NCI-H2029 (cell line): ENCODE measurements at regions not wholly inside any gene's neighbourhood (a gene's known extent, or its start where the extent isn't known, plus 50 kb on each side); places are given as distances from the start of the nearest gene placed in this dataset.
"Not testable (repeated sequence)": the region's sequence is repeated elsewhere in the genome, so short reads cannot be mapped to it uniquely, and the experiment has no call there.

Source experiments
- DNase-seq: peaks from one replicate; lab custom pipeline; 2025; lab: John Stamatoyannopoulos, UW

DNA sequence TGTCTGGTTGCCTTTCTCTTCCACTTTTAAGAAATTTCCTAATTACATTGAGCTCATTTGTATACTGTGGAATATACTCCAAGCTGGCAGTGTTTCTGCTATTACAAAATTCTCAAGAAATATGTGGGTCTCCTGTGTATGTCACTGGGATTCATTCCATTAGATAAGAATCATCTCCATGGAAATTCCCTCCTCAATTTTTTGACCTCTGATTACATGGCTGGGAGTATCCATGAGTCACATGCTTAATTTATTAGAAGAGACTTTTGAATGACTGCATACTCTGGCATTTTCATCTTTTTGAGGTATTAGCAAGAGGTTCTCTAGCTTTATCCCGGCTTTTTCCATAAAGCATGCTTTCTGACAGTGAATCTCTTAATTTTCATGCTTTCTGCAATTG, 665.5 kb upstream of the CNTNAP5 start:
- DNase-seq: no peak

DNA sequence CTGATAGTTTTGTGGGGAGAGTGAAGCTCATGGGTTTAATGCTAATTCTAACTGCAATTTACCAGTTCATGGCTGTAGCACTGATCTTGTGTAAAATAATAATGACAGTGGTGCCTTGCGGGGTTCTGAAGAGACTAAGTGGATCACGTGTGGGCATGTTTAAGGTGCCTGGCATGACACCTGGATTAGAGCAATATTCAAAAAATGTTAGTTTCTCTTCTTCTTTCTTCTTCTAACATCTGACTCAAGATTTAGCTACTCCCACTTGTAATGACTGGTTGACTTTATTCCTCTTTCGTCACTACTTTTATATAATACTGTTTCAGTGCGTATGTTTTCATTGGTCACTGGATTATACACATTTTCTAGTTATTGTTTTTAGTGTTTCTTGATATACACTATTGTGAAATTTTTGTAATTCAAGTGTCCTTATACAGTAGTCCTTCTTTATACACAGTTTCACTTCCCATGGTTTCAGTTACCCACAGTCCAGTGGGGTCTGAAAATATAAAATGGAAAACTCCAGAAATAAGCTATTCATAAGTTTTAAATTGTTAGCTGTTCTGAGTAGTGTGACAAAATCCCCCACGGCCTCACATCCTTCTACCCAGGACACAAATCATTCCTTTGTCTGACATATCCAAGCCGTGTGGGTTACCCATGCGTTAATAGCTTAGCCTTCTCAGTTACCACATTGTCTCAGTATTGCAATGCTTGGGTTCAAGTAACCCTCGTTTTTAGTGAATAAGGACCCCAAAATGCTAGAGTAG, 662.2 kb upstream of the CNTNAP5 start:
- no peak for DNase-seq

DNA sequence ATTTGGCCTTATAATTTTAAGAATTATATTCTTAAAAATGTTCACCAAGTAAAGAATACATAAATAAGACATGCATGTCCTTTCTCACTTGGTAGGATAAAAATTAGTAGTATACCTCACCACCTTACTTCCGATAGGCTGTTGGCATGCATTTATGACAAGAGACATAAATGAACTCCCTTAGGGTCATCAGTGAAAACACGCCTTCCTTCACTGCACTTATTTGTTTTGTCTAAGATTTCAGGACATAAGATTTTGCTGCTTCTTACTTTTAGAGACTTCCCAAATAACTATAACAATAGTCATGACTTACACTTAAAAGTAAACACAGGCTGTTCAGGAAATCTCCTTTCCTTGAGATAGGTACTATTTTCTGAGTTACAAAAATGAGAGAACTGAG, 661.3 kb upstream of the CNTNAP5 start:
- DNase-seq: no peak

DNA sequence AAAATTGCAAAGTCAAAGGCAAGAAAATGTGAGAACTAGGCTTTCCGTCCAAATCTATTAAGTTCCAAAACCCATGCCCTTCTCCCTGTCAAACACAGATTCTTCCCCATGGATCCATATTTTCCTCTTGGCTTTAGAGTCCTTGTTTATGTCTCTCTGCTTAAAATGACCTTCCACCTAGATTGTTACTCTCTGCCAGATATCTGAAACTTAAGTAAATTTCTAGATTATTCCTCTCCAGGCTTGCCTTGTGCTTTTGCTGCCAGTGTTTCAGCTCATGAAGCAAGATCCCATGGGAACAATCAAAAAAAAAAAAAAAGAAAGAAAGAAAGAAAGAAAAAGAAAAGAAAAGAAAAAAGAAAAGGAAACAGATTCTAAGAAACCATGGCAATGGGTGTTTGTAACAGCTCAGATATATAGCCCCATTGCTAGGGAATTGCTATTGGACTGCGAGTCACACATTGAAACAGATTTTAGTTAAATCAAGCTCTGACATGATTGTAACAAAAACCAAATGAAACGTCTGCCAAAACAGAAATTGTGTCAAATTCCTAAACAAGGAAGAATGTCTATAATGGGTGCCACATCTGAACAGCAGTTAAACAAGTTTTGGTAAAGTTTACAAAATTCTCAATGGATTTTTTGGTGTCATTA, 660.7 kb upstream of the CNTNAP5 start:
- DNase-seq: no peak

DNA sequence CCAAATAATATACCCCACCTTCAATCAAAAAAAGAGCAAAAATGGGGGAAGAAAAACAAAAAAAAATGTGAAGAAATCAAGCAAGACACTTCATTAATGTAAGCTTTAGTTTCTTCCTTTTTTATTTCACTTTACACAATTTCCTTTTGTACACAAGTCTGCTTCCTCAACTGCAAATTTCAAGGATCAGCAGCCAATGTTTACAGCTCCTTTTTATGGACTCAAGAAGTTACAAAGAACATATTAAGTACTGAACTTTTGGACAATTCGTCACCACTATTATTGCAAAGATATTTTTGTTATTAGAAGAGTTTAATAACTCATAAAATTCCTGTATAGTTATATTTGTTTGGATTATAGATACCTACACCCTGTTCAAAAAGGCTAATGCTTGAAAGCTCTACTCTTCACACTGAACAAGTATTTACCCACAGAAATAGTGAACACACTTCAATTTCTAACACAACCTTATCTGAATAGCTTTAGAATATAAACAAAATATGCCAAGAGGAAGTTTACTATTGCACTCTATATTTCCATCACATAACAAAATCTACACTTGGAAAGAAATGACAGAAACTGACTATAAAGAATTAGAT, 658.7 kb upstream of the CNTNAP5 start:
- DNase-seq: no peak

DNA sequence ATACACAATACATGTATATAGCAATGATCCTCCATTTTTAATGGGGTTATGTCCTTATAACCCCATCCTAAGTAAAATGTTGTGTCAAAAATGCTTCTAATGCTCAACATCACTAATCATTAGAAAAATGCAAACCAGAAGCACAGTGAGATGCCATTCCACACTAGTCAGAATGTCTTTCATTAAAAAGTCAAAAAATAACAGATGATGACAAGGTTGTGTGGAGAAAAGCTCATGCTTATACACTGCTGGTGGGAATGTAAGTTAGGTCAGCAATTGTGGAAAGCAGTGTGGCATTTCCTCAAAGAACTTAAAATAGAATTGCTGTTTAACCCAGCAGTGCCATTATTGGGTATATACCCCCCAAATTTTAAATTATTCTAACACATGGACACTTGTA, 654.9 kb upstream of the CNTNAP5 start:
- DNase-seq: no peak

DNA sequence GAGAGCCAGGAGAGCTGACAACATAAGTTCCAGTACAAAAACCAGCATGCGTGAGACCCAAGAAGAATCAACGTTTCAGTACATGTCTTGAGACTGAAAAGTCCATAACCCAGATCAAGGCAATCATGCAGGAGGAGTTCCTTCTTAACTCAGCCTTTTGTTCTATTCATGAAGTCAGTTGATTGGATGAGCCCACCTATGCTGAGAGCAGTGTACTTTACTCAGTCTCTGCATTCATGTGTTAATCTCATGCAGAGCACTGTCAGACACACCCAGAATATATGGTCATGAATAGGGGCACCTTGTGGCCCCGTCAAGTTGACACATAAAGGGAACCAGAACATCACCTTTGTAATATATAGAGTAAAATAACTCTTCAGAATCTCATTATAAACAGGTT, 653.6 kb upstream of the CNTNAP5 start:
- no peak for DNase-seq

DNA sequence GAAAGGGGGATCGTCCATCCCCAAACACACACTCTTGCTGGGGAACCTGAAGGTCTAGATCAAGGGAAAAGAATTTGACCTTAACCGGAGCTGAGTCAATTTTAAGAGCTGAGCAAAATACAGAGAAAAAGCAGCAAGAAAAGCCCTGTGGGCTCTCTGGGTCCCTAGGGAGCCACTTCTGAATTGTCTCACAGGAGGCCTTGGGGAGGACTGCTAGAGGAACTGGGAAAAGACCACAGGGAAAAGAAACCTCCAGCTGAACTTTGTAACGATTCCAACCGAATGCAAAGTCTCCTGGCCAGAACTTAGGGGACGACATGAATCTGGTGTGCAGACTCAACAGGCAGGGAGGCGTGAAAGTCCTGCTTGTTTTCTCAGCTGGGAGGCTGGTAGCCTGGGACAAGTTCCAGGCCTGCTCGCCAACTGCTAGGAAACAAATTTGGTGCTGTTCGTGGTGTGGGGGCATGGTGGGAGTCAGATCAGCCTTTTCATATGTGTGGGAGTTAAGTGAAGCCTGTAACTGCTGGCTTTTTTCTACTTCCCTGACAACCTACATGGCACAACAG, 644.6 kb upstream of the CNTNAP5 start:
- DNase-seq: no peak

DNA sequence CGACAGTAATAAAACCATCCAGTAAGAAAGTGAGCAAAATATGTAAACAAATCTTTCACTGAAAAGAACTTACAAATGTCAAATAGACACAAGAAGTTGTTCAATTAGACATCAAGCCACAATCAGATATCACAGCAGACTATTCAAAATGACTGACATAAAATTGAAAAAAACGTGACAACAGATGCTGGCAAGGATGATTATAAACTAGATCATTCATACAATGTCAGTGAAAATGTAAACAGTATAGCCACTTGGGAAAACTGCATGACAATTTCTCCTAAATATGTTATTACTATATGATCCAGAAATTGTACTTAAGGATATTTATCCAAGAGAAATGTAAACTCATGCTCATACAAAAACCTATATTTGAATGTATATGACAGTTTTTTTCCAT, 609.4 kb upstream of the CNTNAP5 start:
- no peak for DNase-seq

DNA sequence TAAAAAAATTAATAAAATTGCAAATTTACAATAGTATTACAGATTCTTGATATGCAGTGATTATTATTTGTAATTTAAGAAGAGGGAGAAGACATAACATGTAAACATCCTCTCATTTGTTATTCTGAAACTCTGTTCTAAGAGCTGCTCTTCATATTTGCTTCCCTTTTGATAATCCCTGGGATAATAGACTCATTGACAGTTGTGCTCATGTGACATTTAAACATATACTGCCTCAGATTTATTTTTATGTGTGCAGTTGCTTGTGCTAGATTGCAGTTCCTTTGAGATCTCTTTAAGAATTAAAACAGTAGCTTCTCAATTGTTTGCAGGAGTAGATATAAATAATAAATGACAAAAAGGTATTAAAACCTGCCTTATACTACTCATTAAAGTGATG, 605.1 kb upstream of the CNTNAP5 start:
- no peak for DNase-seq

DNA sequence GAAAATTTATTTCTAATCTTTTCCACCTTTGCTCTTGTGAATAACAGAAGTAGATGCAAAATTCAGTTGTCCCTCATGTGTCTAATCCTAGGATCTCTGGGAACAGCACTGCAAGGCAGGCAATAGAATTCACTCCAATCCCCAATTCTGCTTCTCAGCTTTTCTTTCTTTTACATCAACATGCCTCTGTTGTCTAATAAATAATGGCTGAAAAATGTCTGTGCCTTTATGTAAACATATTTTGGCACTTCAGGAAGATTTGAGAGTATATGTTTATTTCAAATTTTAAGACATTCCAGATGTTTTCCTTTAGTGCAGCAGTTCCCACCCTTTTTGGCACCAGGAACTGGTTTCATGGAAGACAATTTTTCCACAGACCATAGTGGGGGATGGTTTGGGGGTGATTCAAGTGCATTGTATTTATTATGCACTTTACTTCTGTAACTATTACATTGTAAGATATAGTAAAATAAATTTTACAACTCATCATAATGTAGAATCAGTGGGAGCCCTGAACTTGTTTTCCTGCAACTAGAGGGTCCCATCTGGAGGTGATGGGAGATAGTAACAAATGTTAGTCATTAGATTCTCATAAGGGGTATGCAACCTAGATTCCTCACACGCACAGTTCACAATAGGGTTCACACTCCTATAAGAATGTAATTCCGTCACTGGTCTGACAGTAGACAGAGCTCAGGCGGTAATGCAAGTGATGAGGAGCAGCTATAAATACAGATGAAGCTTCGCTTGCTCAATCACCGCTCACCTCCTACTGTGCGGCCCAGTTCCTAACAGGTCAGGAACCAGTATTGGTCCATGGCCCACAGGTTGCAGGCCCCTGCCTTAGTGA, 590.3 kb upstream of the CNTNAP5 start:
- no peak for DNase-seq

DNA sequence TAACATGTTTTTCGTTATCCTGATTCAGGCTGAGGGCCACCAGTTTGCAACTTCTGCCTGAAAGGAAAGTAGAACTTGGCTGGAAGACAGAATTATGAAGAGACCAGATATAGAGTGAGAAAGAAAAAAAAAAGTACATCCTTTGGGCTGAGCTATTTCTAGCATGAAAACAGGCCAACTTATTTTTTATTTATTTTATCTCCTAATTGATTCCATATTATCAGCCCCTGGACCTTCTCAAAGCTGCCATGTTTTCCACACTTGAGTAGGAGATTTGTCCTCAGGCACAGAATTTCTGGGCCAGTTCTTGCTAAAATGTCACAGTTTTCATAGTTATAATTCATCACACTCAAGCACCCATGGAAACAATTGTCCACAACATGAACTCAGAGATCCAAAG, 586.8 kb upstream of the CNTNAP5 start:
- no peak for DNase-seq

DNA sequence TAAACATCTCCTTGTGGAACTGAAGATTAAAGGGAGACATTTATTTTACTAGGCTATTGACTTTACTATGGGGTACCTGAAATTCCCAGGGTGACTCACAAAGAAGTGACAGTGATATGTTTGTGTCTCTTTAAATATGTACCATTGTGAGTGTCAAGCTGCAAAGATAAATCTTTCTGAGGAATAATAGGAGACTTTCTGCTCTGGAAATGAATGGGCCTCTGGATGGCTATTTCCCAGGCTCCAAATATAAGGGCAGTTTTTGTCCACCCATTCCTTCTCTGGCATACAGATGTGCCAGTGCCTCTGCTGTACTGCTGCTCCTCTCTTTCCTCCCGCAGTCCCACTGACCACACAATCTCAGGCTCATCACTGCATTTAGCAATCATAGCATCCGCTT, 586.4 kb upstream of the CNTNAP5 start:
- DNase-seq: no peak

DNA sequence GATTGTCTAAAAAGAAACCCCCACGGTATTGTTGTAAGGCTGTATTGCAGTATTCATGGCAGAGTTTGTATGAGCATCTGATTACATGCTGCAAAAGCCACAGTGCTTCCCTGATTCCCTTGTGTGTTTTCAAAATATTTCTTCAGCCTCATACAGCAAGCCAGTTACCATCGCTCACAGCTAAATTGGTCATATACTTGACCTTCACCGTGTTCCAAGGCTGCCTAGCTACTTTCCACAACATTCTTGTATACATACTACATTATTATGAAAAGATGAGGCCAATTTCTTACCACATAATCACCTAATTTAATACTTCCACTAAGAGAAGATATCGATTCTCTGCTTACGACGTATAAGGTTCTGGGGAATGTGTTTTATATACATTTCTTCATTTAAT, 576.3 kb upstream of the CNTNAP5 start:
- no peak for DNase-seq

DNA sequence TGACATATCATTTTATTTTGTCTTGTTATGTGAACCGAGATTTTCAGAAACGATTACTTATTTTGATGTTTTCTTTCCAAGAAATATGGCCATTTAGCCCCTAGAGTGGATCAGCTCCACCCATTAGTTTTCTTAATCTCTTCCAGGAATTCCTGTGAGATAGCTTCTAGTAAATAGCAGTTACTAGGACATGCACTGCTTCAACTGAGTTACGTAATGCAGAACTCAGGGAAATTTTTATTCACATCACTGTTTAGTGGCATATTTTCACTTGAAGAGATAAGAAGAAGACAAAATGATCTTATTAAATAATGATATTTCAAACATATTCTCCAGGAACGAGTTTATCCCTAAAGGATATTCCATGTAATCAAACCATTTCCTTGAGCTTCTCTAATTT, 573.5 kb upstream of the CNTNAP5 start:
- DNase-seq: no peak

DNA sequence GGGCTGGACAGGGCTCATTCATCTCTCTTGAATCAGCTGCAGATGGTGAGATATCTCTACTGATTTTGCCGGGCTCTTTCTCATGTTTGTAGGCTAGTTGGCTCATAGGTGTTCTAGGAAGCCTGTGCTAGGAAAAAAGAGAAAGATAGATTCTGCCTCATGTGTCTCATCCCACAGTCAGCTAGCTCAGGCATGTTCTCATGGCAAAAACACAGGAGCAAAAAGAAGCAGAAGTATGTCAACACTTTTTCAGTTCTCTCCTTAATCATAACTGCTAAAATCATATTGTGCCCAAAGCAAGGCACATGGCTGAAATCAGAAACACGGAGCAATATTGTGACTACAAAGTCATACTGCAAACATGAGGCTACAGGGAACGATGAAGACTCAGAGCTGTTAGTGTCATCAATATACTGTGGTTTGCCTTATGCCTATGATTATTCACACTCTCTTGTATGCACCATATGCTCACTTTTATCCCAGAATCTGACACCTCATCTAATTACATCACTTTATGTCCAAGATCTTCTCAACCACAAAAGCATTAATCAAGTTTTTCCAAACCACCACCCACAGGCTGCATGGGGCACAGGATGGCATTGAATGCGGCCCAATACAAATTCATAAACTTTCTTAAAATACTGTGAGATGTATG, 571.9 kb upstream of the CNTNAP5 start:
- DNase-seq: no peak

DNA sequence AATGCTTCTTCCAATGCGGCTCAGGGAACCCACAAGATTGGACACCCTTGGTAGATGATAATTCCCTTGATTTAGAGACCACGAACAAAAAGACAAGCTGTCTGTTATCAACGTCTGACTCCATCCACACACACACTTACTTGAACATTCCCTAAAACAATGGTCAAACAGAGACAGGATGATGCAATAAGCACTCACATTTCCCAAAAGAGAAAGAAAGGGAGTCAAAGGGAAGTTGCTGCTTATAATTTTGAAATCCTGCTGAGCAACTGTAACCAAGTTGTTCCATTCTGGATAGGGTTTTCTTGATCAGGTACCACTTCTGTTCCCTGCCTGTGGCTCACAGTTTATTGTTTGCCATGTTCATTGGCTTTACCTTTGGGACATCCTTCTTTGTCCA, 571.3 kb upstream of the CNTNAP5 start:
- no peak for DNase-seq

DNA sequence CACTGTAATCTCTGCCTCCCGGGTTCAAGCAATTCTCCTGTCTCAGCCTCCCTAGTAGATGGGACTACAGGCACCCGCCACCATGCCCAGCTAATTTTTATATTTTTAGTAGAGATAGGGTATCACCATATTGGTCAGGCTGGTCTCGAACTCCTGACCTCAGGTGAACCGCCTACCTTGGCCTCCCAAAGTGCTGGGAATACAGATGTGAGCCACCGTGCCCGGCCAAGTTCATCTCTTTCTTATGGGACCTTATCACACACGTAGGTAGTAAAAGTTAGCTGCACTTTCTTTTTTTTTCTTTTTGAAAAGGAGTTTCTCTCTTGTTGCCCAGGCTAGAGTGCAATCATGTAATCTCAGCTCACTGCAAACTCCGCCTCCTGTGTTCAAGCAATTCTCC, 569.9 kb upstream of the CNTNAP5 start:
- DNase-seq: not testable (repeated sequence)

DNA sequence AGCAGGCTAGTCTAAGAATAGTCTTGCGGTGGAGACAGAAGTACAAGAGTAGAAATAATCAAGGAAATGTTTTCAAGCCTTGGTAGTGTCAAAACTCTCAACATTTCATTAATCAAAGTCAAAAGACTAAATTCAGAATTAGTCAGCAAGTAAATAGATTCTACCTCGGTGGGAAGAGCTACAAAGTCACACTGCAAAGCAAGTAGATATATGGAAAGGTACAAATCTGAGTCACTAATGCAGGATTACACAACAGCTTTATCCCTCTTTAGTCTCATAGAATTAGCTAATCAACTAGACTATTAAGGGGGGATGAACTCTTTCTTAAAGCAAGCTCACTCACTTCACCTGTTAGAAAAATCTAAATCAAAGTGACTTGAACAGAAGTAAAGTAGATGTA, 568.7 kb upstream of the CNTNAP5 start:
- no peak for DNase-seq

DNA sequence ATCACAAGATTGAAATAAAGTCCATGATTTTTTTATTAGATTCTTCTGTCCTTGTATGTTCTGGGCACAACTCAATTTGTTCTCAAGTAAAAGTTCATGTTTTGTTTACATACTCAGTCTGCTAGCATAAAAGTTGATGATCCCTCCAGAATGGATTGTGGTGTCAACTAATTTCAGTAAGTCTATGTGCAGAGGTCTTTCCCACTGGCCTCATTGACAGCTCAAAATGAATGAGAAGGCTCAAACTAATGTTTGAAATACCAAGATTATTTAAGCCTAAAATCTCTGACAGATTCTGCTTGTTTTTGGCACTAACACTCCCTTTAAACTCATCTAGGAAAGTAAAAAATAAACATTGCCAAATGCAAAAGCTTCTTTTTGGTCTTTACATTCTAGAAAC, 561.2 kb upstream of the CNTNAP5 start:
- DNase-seq: no peak

DNA sequence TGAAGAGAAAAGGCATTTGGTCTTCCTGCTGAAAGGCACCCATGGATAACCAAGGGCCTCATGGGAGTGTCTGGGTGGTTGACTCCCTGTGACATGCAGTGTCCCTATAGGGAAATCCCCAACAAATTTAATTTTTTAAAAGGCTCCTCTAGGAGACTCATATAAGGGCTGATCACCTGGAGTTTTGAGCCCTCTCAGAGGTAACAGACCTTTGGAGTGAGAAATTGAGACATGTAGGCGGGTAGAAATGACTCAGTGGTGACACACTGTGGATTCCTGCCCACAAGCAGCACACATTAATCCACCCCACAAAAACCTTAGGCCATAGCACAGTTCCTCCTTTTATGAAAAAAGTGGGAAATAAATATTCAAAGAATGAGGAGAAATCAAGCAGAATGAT, 557.0 kb upstream of the CNTNAP5 start:
- DNase-seq: no peak

DNA sequence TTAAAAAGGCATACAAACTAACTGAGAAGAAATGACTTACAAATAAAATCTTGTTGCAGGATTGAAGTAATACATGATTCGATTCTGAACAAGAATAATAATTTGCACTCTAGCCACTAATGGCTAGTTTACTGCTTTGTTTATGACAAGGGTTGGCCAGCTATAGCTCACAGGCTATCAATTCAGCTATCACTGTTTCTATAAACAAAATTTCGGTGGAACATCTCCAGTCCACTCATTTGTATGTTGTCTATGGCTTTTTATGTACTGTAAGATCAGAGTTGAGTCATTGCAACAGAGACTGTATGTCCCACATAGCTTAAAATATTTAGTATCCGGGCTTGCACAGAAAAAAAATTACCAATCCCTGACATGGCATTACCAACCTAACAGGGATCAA, 543.7 kb upstream of the CNTNAP5 start:
- no peak for DNase-seq
